Endothelial cell of umbilical vein (primary cell): ENCODE measurements at regions not wholly inside any gene's neighbourhood (a gene's known extent, or its start where the extent isn't known, plus 50 kb on each side); places are given as distances from the start of the nearest gene placed in this dataset.
"Not testable (repeated sequence)": the region's sequence is repeated elsewhere in the genome, so short reads cannot be mapped to it uniquely, and the experiment has no call there.

ENCODE experiments used
- CTCF ChIP-seq, 2 donors: IDR thresholded peaks; 1 replicate in 1 of 2; 2 replicates in 1 of 2; pipeline ENCODE4 v1.5.1; 2011; ENCODE audit warnings: low read length in 2 of 2, mild to moderate bottlenecking in 2 of 2, moderate library complexity in 2 of 2, control low read depth in 1 of 2, inconsistent platforms in 1 of 2, low read depth in 1 of 2; ENCODE audit not compliant: insufficient read depth in 1 of 2; ENCODE audit errors: extremely low read depth in 1 of 2
- JUN ChIP-seq: IDR thresholded peaks from 2 replicates; pipeline ENCODE4 v1.6.1; 2011; ENCODE audit warnings: borderline replicate concordance, low read depth; ENCODE audit not compliant: insufficient read length, insufficient read depth
- MYC ChIP-seq: IDR thresholded peaks from one replicate; pipeline ENCODE4 v1.6.1; 2011; ENCODE audit warnings: mild to moderate bottlenecking, low read depth, low read length
- POLR2A ChIP-seq: IDR thresholded peaks from 2 replicates; pipeline ENCODE4 v1.6.1; 2012; ENCODE audit warnings: low read depth, mild to moderate bottlenecking, control low read depth, low read length

DNA sequence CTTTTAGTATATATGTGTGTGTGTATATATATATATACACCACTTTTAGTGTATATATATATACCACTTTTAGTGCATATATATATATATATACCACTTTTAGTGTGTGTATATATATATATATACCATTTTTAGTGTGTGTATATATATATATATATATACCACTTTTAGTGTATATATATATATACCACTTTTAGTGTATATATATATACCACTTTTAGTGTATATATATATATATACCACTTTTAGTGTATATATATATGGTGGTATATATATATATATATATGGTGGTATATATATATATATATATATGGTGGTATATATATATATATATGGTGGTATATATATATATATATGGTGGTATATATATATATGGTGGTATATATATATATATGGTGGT is 79.5 kb upstream of the ANK3 start:
- not testable (repeated sequence) for TF ChIP-seq POLR2A; MYC; CTCF (IDR thresholded peaks at IDR 0.05; ENCODE audit: extremely low read depth in 1 of 2, insufficient read depth in 1 of 2, low read depth in 1 of 2, low read length in 2 of 2); JUN
